Upper lobe of left lung (tissue), 4 donors: ENCODE measurements at regions not wholly inside any gene's neighbourhood (a gene's known extent, or its start where the extent isn't known, plus 50 kb on each side); places are given as distances from the start of the nearest gene placed in this dataset.

ENCODE experiments used
- CTCF ChIP-seq, 6 experiments: fragments of 450-650 bp in 4 of 6; fragments of 200-600 bp in 2 of 6; sonication (generic) in 2 of 6; IDR thresholded peaks; one replicate each; pipeline ENCODE4 v1.5.1; 2016 to 2019; ENCODE audit warnings: antibody characterized with exemption in 6 of 6
- EP300 ChIP-seq, 4 donors: sonication (generic); formaldehyde crosslinking; IDR thresholded peaks; one replicate each; pipeline ENCODE4 v1.5.1; 2017; ENCODE audit warnings: antibody characterized with exemption in 4 of 4, control low read depth in 2 of 4

GRCh38 chr18:76767954-76768353 lies 54.4 kb upstream of the ZNF236 start:
- TF ChIP-seq EP300 (IDR thresholded peaks at IDR 0.05) (no peak), CTCF (IDR thresholded peaks at IDR 0.05) (no peak)
